ENCODE measurements at regions not wholly inside any gene's neighbourhood (a gene's known extent, or its start where the extent isn't known, plus 50 kb on each side); places are given as distances from the start of the nearest gene placed in this dataset.
"Not testable (repeated sequence)": the region's sequence is repeated elsewhere in the genome, so short reads cannot be mapped to it uniquely, and the experiment has no call there.

DNA sequence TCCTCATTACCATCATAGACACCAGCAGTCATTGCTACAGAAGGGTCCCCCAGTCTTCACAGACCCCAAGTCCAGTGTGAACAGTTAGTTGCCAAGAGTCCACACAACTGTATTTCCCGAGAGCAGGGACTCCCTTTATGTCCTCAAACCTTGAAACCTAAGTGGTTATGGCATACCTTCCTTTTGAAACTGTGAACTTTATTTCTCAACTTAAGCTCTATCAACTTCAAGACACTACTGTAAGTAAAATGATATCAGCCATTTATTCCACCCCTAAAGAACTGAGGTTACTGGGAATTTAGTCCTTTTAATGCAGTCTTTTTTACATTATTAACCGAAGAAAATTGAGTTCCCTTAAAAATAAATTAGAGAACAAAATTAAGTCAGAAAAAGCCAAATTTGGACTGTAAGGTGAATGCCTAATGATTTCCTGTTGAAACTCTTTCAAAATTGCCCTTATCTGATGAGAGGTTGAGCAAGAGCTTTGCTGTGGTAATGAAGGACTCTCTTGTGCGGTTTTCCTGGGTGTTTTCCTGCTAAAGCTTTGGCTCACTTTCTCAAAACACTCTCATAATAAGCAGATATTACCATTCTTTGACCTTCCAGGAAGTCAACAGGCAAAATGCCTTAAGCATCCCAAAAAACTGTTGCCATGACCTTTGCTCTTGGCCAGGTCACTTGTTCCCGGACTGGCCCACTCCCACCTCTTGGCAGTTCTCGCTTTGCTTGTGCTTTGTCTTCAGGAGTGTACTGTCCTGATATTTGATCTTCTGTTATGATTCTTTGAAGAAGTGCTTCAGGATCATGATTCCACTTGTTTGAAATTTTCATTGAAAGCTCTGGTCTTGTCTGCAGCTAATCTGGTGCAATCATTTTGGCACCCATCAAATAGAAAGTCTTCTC, 765.4 kb upstream of the ANO3 start:
- no peak overlapping the region for H3K4me3 Mint-ChIP-seq
- CTCF ChIA-PET = no interaction called here
- H3K27me3 Mint-ChIP-seq = no peaks in the 10 kb centered on the region
- no peaks in the 10 kb centered on the region for H3K4me1 Mint-ChIP-seq
- DNase-seq (no peak), ATAC-seq (no peak)
- H3K36me3 Mint-ChIP-seq = no peaks in the 10 kb centered on the region
- peaks cover 7% of the 10 kb centered on the region for H3K9me3 Mint-ChIP-seq (ENCODE audit: low read depth)
- H3K27ac Mint-ChIP-seq = no peak overlapping the region

DNA sequence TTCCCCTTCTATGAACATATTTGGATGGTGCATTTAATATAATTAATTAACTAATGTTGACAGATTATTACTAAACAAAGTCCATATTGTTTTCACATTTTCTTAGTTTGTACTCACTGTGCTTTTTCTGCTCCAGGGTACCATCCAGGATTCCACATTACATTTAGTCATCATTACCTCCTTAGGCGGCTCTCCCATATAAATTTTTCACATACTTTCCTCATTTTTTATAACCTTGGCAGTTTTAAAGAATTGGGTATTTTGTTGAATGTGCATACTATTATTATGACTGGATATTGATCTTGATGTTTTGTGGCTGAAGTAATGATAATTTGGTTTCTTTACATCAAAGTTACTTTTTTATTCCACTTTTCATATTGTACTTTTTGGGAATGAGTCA, 755.6 kb upstream of the ANO3 start:
- DNase-seq (no peak), ATAC-seq (no peak)
- Mint-ChIP-seq H3K27ac (no peak overlapping the region), H3K9me3 (ENCODE audit: low read depth) (peaks cover 13% of the 10 kb centered on the region), H3K36me3 (no peaks in the 10 kb centered on the region), H3K27me3 (no peaks in the 10 kb centered on the region), H3K4me1 (no peaks in the 10 kb centered on the region), H3K4me3 (no peak overlapping the region)
- CTCF ChIA-PET = no interaction called here

DNA sequence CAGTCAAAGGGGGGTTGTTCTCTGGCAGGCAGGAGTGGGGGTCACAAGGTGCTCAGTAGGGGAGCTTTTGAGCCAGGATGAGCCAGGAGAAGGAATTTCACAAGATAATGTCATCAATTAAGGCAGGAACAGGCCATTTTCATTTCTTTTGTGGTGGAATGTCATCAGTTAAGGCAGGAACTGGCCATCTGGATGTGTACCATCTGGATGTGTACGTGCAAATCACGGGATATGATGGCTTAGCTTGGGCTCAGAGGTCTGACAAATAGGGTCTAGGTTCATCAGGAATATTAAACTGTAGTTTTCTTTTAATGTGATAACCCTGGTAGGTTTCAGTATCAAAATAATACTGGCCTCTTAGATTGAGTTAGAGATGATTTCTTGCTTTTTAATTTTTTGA, 752.4 kb upstream of the ANO3 start:
- H3K4me3 Mint-ChIP-seq, H3K4me1 Mint-ChIP-seq, H3K36me3 Mint-ChIP-seq, H3K27me3 Mint-ChIP-seq, DNase-seq, CTCF ChIA-PET, H3K27ac Mint-ChIP-seq, ATAC-seq: not testable (repeated sequence)
- H3K9me3 Mint-ChIP-seq (ENCODE audit: low read depth) = peaks cover 18% of the 10 kb centered on the region

DNA sequence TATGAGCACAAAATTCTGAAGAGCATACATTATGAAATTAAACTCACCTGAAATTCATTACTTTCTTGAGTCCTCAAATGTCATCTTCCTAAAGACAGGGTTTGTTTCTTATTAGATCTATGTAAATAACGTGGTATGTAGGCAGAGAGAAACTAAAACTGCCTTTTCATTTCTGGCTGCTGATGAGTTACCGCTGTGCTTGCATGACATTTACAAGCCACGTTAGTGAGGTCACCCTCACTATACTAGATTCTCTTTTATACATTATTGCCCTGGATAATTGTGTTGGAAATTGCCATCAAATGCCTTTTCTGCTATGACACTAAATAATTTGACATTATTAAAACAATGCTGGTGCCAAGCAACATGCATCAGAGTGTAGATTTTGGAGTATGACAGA, 748.3 kb upstream of the ANO3 start:
- Mint-ChIP-seq H3K4me3 (no peak overlapping the region), H3K36me3 (no peaks in the 10 kb centered on the region), H3K27ac (no peak overlapping the region), H3K9me3 (ENCODE audit: low read depth) (peaks cover 20% of the 10 kb centered on the region), H3K27me3 (no peaks in the 10 kb centered on the region), H3K4me1 (no peaks in the 10 kb centered on the region)
- DNase-seq (no peak), ATAC-seq (no peak)
- CTCF ChIA-PET = no interaction called here

DNA sequence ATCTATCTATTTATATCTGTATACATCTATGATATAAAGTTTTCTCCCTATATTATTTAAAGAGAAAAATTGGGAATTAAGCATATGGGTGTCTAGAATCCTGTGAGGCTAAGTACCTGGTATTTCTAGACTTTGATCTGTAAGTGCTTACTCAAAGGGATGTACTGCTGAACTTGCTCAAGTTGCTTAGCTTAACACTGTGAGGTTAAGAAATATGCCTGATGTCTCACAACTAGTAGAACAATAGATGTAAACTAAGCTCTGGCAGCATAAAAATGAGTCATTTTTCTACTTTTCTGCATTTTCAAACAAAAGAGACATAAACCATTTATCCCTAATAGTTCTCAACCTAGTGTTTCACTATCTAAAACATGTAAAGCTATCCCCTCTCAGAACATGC, 744.4 kb upstream of the ANO3 start:
- H3K27ac Mint-ChIP-seq = no peak overlapping the region
- H3K36me3 Mint-ChIP-seq = no peaks in the 10 kb centered on the region
- CTCF ChIA-PET = no interaction called here
- peaks cover 23% of the 10 kb centered on the region for H3K9me3 Mint-ChIP-seq (ENCODE audit: low read depth)
- no peak overlapping the region for H3K4me3 Mint-ChIP-seq
- no peak for ATAC-seq
- no peaks in the 10 kb centered on the region for H3K27me3 Mint-ChIP-seq
- no peaks in the 10 kb centered on the region for H3K4me1 Mint-ChIP-seq
- no peak for DNase-seq

DNA sequence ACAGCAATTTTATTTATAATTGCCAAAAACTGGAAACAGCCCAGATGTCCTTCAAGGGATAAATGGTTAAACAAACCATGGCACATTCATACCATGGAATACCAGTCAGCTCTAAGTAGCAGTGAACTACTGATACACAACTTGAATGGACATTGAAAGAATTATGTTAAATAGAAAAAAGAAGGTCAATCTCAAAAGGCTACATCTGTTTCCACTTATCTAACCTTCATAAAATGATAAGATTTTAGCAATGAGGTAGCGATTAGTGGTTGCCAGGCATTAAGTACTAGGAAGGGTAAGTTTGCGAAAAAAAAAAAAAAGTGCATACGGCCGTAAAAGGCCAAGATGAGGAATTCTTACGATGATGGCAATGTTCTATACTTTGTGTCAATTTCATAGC, 738.7 kb upstream of the ANO3 start:
- H3K27me3 Mint-ChIP-seq = no peaks in the 10 kb centered on the region
- H3K4me3 Mint-ChIP-seq = no peak overlapping the region
- no peak for ATAC-seq
- CTCF ChIA-PET = no interaction called here
- H3K4me1 Mint-ChIP-seq = no peaks in the 10 kb centered on the region
- DNase-seq = no peak
- H3K9me3 Mint-ChIP-seq (ENCODE audit: low read depth) = peaks cover 12% of the 10 kb centered on the region
- no peaks in the 10 kb centered on the region for H3K36me3 Mint-ChIP-seq
- no peak overlapping the region for H3K27ac Mint-ChIP-seq

DNA sequence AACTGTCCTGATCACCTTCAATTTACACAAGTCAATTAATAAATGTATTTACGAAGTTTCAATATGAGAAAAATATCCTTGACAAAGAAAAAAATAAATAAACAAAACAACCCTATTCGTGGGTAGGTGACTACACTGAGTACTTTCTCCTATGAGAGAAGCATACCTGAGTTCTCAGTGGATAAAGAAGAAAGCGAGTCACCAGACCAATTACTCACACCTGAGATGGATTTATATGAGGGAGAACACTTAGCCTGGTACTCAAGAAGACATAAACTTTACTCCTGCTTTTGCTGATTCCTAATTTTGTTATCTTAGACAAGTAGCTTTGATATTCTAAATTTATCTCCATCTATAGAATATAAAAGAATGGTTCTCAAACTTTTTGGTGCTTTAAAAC, 735.2 kb upstream of the ANO3 start:
- ATAC-seq = no peak
- CTCF ChIA-PET = no interaction called here
- Mint-ChIP-seq H3K4me1 (no peaks in the 10 kb centered on the region), H3K4me3 (no peak overlapping the region), H3K9me3 (ENCODE audit: low read depth) (peaks cover 2% of the 10 kb centered on the region), H3K27me3 (no peaks in the 10 kb centered on the region), H3K27ac (no peak overlapping the region), H3K36me3 (no peaks in the 10 kb centered on the region)
- no peak for DNase-seq

DNA sequence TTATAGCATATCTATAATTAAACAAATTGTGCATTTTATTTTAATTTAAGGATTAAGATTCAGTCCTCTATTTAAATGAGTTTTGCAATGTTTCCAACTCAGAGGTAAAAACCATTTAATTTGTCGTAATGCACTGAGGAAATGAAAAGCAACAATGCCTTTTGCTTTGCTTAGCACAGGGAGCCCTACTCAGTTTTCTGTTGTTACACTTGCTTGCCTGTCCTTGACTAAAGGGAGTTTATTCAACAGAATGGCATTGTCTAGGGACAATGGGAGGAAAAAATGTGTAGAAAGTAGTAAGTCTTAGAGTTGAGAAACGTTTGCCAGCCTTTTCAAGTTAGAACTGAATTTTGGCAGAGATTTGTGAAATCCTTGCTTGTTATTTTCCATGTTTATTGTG, 734.2 kb upstream of the ANO3 start:
- H3K27me3 Mint-ChIP-seq = no peaks in the 10 kb centered on the region
- CTCF ChIA-PET = no interaction called here

DNA sequence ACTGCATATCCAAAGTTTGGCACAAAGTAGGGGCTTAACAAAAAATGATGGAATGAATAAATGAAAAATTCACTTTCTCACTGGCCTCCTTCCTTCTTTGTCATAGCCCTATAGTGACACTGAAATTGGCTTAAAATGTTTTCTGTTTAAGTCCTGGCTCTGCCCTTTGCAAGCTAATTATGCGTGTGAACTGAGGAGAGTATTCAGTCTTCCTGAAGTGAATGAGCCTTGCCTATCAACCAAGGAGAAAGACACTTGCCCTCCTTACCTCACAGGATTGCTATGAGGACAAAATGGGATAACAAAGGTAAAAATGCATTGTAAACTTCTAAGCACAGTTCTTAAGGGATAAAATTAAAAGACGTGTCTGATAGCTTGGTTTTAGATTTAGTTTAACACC, 729.8 kb upstream of the ANO3 start:
- Mint-ChIP-seq H3K27me3 (no peaks in the 10 kb centered on the region), H3K4me3 (no peak overlapping the region), H3K9me3 (ENCODE audit: low read depth) (peaks cover 2% of the 10 kb centered on the region), H3K27ac (no peak overlapping the region), H3K4me1 (no peaks in the 10 kb centered on the region), H3K36me3 (no peaks in the 10 kb centered on the region)
- DNase-seq (no peak), ATAC-seq (no peak)
- CTCF ChIA-PET = no interaction called here

More for the DNA sequence above, 734.2 kb upstream of the ANO3 start:
- Mint-ChIP-seq H3K27ac (no peak overlapping the region), H3K4me1 (no peaks in the 10 kb centered on the region), H3K36me3 (no peaks in the 10 kb centered on the region), H3K9me3 (ENCODE audit: low read depth) (peaks cover 2% of the 10 kb centered on the region), H3K4me3 (no peak overlapping the region)
- no peak for ATAC-seq
- DNase-seq = no peak

DNA sequence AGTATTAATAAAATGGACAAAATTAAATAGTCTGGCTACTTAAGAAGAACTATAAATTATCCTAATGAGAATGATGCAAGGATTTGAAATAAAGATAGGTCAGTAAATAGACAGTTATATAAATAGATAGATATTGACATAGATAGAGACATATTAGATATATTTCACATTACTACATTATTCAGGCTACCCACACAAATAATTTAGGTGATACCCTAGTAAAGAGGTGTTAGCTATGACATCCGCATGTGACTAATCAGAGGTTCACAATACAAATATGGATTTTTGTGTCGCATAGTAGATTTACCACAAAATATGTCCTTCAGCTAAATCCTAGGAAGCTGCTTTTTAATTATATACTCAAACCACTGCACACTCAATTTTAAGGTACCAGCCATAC, 729.0 kb upstream of the ANO3 start:
- H3K27ac Mint-ChIP-seq = no peak overlapping the region
- H3K27me3 Mint-ChIP-seq = no peaks in the 10 kb centered on the region
- DNase-seq (no peak), ATAC-seq (no peak)
- H3K4me1 Mint-ChIP-seq = no peaks in the 10 kb centered on the region
- CTCF ChIA-PET = no interaction called here
- H3K4me3 Mint-ChIP-seq = no peak overlapping the region
- H3K9me3 Mint-ChIP-seq (ENCODE audit: low read depth) = peaks cover 5% of the 10 kb centered on the region
- H3K36me3 Mint-ChIP-seq = no peaks in the 10 kb centered on the region

DNA sequence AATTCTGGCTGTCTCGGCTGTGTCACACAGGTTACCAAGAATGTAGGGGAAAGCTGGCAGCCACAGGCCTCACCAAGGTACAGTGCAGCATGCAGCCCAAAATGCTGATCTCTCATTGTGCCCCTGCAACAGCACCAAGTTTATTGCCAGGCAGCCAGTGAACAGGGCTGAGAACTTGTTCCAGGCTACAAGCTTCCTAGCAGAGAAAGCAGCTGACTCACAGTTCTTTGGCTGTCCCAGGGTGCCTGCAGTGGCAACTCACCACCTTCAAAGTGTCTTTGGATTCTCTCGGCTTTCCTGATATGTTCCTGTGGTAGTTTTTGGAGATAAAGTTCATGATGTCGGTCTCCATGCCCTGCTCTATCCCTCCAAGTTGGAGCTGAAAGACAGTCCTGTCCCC, 719.1 kb upstream of the ANO3 start:
- Mint-ChIP-seq H3K27ac (no peak overlapping the region), H3K9me3 (ENCODE audit: low read depth) (peaks cover 14% of the 10 kb centered on the region), H3K4me3 (no peak overlapping the region), H3K4me1 (no peaks in the 10 kb centered on the region), H3K27me3 (no peaks in the 10 kb centered on the region), H3K36me3 (no peaks in the 10 kb centered on the region)
- CTCF ChIA-PET = no interaction called here
- DNase-seq = no peak
- no peak for ATAC-seq

DNA sequence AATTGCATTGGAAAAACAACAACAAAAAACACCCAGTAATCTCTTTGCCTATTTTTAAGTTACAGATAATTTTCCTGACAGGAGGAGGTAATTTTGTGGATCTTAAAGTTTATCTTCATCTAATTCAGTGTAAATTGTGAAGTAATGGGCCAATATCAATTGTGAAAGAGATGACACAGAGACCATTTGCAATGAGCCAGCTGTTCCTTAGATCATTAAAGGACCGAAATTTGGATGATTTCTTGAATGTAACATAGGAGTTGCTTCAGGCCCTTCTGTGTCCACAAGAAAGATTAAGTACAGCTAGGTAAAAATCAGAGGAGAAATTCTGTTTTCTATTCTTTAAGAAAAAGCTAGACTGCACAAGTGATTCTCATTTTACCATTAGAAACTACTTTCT, 718.5 kb upstream of the ANO3 start:
- Mint-ChIP-seq H3K4me1 (no peaks in the 10 kb centered on the region), H3K27ac (no peak overlapping the region), H3K9me3 (ENCODE audit: low read depth) (peaks cover 11% of the 10 kb centered on the region), H3K4me3 (no peak overlapping the region), H3K36me3 (no peaks in the 10 kb centered on the region), H3K27me3 (no peaks in the 10 kb centered on the region)
- CTCF ChIA-PET = no interaction called here
- ATAC-seq (no peak), DNase-seq (no peak)

DNA sequence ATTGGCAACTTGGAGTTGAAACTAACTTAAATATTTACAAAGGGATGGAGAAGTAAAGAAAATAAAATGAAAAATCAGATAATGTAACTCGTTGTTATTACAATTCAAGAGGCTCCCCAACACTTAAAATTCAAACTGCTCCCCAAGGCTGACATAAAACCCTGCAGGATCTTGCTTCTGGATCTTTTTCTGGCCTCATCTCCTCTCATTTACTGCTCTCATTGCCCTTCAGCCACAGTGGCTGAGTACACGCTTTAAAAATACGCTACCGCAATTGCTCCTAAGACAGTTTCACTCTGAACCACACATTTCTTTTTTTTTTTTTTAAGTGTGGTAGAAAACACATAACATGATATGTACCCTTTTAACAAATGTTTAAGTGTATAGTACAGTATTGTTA, 718.1 kb upstream of the ANO3 start:
- no peak for ATAC-seq
- H3K27me3 Mint-ChIP-seq = no peaks in the 10 kb centered on the region

DNA sequence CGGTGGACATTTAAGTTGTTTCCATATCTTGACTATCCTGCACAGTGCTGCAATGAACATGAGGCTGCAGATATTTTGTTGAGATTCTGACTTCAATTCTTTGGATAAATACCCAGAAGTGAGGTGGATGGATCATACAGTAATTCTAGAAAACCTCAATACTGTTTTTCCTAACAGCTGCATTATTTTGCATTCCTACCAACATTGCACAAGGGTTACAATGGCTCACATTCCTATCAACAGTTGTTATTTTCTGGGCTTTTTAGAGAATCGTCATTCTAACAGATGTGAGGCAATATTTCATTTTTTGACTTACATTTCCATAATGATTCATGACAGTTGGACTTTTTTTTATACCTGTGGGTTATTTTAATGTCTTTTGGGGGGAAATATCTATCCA, 716.9 kb upstream of the ANO3 start:
- no peaks in the 10 kb centered on the region for H3K27me3 Mint-ChIP-seq
- no peaks in the 10 kb centered on the region for H3K36me3 Mint-ChIP-seq
- no peak for DNase-seq

More for the DNA sequence above, 718.1 kb upstream of the ANO3 start:
- Mint-ChIP-seq H3K27ac (no peak overlapping the region), H3K9me3 (ENCODE audit: low read depth) (peaks cover 8% of the 10 kb centered on the region), H3K4me1 (no peaks in the 10 kb centered on the region), H3K36me3 (no peaks in the 10 kb centered on the region), H3K4me3 (no peak overlapping the region)
- CTCF ChIA-PET = no interaction called here
- DNase-seq = no peak

DNA sequence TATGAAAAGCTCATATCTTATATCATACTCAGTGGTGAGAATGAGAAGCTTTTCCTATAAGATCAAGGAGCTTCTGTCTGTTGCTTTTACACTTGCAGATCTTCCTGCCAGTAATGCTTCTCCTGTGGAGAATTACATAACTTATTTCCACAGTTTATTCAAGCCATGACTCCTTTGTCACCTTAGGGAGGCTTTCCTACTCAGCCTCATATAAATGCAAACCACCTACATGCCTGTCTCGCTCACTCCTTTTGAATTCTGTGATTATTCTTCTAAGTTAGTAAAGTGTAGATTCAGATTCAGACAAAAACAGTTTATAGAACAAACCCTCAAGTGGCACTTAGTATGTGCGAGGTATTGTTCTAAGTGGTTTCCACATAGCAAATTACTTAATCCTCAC, 716.1 kb upstream of the ANO3 start:
- Mint-ChIP-seq H3K4me1 (no peaks in the 10 kb centered on the region), H3K27ac (no peak overlapping the region), H3K9me3 (ENCODE audit: low read depth) (peaks cover 8% of the 10 kb centered on the region), H3K36me3 (no peaks in the 10 kb centered on the region), H3K4me3 (no peak overlapping the region), H3K27me3 (no peaks in the 10 kb centered on the region)
- DNase-seq (no peak), ATAC-seq (no peak)
- CTCF ChIA-PET = no interaction called here

More for the DNA sequence above, 716.9 kb upstream of the ANO3 start:
- Mint-ChIP-seq H3K9me3 (ENCODE audit: low read depth) (peaks cover 8% of the 10 kb centered on the region), H3K4me1 (no peaks in the 10 kb centered on the region), H3K27ac (no peak overlapping the region), H3K4me3 (no peak overlapping the region)
- CTCF ChIA-PET = no interaction called here
- no peak for ATAC-seq
